ENCODE measurements at regions not wholly inside any gene's neighbourhood (a gene's known extent, or its start where the extent isn't known, plus 50 kb on each side); places are given as distances from the start of the nearest gene placed in this dataset.

GRCh38 chr3:73926360-73927202, 301.8 kb upstream of the PDZRN3 start:
- no peak for DNase-seq

- no peak for DNase-seq
Observed at GRCh38 chr3:73925011-73925410, 300.3 kb upstream of the PDZRN3 start.

- no peak for DNase-seq
Observed at GRCh38 chr3:73924048-73924447, 299.3 kb upstream of the PDZRN3 start.

GRCh38 chr3:73917643-73918042, 292.9 kb upstream of the PDZRN3 start:
- DNase-seq, result no peak

- no peak for DNase-seq
Observed at GRCh38 chr3:73915886-73916285, 291.1 kb upstream of the PDZRN3 start.

GRCh38 chr3:73908218-73908617, 283.5 kb upstream of the PDZRN3 start:
- no peak for DNase-seq

GRCh38 chr3:73901686-73902085, 276.9 kb upstream of the PDZRN3 start:
- DNase-seq, result no peak

- no peak for DNase-seq
Observed at GRCh38 chr3:73894474-73895213, 269.9 kb upstream of the PDZRN3 start.

- DNase-seq, result no peak
Observed at GRCh38 chr3:73893089-73893488, 268.3 kb upstream of the PDZRN3 start.

GRCh38 chr3:73885862-73886261, 261.1 kb upstream of the PDZRN3 start:
- DNase-seq, result no peak

- no peak for DNase-seq
Observed at GRCh38 chr3:73884361-73884760, 259.6 kb upstream of the PDZRN3 start.

- DNase-seq, result no peak
Observed at GRCh38 chr3:73883497-73883896, 258.8 kb upstream of the PDZRN3 start.

- no peak for DNase-seq
Observed at GRCh38 chr3:73874606-73875369, 250.0 kb upstream of the PDZRN3 start.

- DNase-seq, result no peak
Observed at GRCh38 chr3:73874161-73874560, 249.4 kb upstream of the PDZRN3 start.

- DNase-seq, result peak; percentile 0
Observed at GRCh38 chr3:73868688-73869315, 244.1 kb upstream of the PDZRN3 start.

- no peak for DNase-seq
Observed at GRCh38 chr3:73867524-73867923, 242.8 kb upstream of the PDZRN3 start.

GRCh38 chr3:73866846-73867245, 242.1 kb upstream of the PDZRN3 start:
- DNase-seq, result no peak

- no peak for DNase-seq
Observed at GRCh38 chr3:73863546-73864079, 238.9 kb upstream of the PDZRN3 start.

GRCh38 chr3:73855813-73856212, 231.1 kb upstream of the PDZRN3 start:
- DNase-seq, result no peak

GRCh38 chr3:73848173-73848906, 223.6 kb upstream of the PDZRN3 start:
- no peak for DNase-seq

- no peak for DNase-seq
Observed at GRCh38 chr3:73846951-73847350, 222.2 kb upstream of the PDZRN3 start.

GRCh38 chr3:73839032-73839431, 214.3 kb upstream of the PDZRN3 start:
- DNase-seq, result no peak
